Activated naive CD8-positive, alpha-beta T cell treated with anti-CD3 and anti-CD28 coated beads, Interleukin-2, amount 50 U/mL, for 24 hours (primary cell): ENCODE measurements at regions not wholly inside any gene's neighbourhood (a gene's known extent, or its start where the extent isn't known, plus 50 kb on each side); places are given as distances from the start of the nearest gene placed in this dataset.

Experiments
- ATAC-seq: fragments of 150-1000 bp; cut with Tn5 transposase; one replicate; pipeline ENCODE4 v1.10.0; 2021
- DNase-seq: peaks from one replicate; pipeline ENCODE4 v3.0.0; 2021
- H3K27ac Mint-ChIP-seq: one replicate; pipeline ENCODE4 v1.8.0; 2021; ENCODE audit warnings: mild to moderate bottlenecking, mixed read lengths
- H3K27me3 Mint-ChIP-seq: one replicate; pipeline ENCODE4 v1.8.0; 2021; ENCODE audit warnings: mixed read lengths
- H3K36me3 Mint-ChIP-seq: one replicate; pipeline ENCODE4 v1.8.0; 2021; ENCODE audit warnings: low read depth, mixed read lengths
- H3K4me1 Mint-ChIP-seq: one replicate; pipeline ENCODE4 v1.8.0; 2021; ENCODE audit warnings: mixed read lengths
- H3K4me3 Mint-ChIP-seq: one replicate; pipeline ENCODE4 v1.8.0; 2021; ENCODE audit warnings: mild to moderate bottlenecking, moderate library complexity, mixed read lengths
- H3K9me3 Mint-ChIP-seq: one replicate; pipeline ENCODE4 v1.8.0; 2021; ENCODE audit warnings: mixed read lengths

DNA sequence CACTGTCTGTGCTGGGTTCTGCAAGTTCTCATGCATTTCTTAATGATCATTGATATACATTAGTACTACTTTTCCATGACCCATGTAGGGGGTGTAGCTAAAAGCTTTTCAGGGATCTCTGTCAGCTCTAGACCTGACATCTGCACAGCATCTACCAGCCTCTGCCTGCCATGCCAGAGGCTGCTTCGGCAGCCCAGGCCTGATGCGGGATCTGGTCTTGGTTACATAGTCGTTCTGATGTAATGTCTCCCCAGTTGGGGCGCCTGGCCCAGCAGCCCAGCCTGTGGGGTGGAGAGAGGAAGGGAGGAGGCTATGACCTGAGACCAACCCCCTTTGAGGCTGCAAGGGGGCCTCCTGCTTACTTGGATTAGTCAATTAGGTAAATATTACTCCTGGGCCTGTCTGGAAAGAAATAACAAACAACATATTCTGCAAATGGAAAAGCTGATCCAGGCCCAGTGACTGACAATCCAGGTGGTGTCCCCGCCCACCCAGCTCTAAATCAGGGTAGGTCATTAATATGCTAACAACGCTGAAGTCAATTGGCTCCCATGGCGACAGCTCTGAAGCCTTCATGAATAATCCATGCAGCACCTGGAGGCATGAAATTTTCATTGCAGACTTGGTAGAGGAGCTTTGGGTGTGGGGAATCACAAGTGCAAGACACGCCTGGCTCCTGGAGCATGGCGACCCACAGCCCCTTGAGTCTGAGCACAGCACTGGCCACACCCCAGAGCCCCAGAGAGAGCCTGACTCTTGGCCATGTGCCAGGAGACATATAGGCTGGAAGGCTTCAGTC lies 575.3 kb downstream of the CMPK2 start:
- H3K9me3 Mint-ChIP-seq = peaks cover 5% of the 10 kb centered on the region
- H3K36me3 Mint-ChIP-seq = no peaks in the 10 kb centered on the region
- H3K27ac Mint-ChIP-seq = no peak overlapping the region
- H3K4me3 Mint-ChIP-seq = no peak overlapping the region
- H3K4me1 Mint-ChIP-seq = no peaks in the 10 kb centered on the region
- no peaks in the 10 kb centered on the region for H3K27me3 Mint-ChIP-seq
- DNase-seq = no peak
- ATAC-seq = no peak

DNA sequence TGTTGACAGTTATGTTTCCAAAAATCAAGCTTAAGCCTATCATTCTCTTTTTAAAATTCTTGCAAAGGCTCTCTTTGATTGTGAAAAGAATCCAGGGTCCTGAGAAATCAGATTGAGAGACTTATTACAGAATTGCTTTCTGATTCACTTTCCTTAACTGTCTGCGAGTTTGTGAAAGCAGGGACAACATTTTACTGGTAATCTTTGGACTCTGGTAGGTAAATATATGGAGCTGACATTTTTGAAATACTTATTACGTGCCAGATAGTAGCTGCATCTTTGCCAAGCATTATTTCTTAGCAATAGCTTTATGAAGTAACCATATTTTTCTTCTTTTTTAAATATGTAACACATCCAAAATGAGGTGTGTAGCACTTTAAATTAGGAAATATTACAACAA lies 570.9 kb downstream of the CMPK2 start:
- ATAC-seq (no peak), DNase-seq (no peak)
- no peaks in the 10 kb centered on the region for H3K27me3 Mint-ChIP-seq
- no peak overlapping the region for H3K27ac Mint-ChIP-seq
- no peaks in the 10 kb centered on the region for H3K36me3 Mint-ChIP-seq
- H3K4me1 Mint-ChIP-seq = no peaks in the 10 kb centered on the region
- no peak overlapping the region for H3K4me3 Mint-ChIP-seq
- H3K9me3 Mint-ChIP-seq = peaks cover 5% of the 10 kb centered on the region

DNA sequence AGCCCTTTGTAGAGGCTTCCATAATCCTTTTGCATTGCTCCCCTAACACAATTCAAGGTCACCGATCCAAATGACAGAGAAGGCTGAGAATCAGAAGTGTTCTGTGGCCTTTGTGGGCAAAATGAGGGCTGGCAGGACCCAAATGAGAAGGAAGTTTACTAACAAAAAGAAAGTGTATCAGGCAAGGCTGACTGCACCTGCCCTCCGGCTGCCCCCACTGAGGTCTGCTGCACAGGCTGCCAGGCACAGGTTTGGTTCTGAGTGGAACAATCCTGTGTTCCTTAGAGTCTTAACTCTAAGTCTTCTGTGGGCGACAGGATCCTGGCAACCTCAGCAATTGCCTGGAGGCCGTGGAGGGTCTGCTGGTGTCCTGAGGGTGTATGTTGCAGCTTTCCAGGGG lies 568.5 kb downstream of the CMPK2 start:
- no peak overlapping the region for H3K4me3 Mint-ChIP-seq
- H3K27me3 Mint-ChIP-seq = no peaks in the 10 kb centered on the region
- H3K27ac Mint-ChIP-seq = no peak overlapping the region
- H3K4me1 Mint-ChIP-seq = no peaks in the 10 kb centered on the region
- H3K36me3 Mint-ChIP-seq = no peaks in the 10 kb centered on the region
- no peak for DNase-seq
- H3K9me3 Mint-ChIP-seq = peaks cover 3% of the 10 kb centered on the region
- ATAC-seq = no peak

DNA sequence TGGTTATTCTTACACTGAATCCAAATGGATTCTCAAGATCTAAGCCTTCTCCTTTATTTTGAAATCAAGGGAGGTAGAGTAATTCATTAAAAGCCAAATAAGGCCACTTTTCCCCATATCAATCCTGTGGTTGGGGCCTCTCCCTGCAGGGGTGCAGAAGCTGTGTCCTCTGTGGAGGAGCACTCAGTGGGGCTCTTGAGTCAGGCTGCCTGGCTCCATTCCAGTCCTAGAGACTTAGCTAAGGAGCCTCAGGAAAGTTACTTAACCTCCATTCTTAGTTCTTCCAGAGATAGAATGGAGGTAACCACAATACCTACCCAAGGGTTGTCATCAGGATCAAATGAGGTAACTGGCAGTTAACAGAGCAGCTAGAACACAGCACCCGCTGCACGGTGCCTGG lies 564.3 kb downstream of the CMPK2 start:
- Mint-ChIP-seq H3K4me1 (no peaks in the 10 kb centered on the region), H3K36me3 (no peaks in the 10 kb centered on the region), H3K9me3 (peaks cover 3% of the 10 kb centered on the region), H3K4me3 (no peak overlapping the region), H3K27ac (no peak overlapping the region), H3K27me3 (no peaks in the 10 kb centered on the region)
- ATAC-seq (no peak), DNase-seq (no peak)

DNA sequence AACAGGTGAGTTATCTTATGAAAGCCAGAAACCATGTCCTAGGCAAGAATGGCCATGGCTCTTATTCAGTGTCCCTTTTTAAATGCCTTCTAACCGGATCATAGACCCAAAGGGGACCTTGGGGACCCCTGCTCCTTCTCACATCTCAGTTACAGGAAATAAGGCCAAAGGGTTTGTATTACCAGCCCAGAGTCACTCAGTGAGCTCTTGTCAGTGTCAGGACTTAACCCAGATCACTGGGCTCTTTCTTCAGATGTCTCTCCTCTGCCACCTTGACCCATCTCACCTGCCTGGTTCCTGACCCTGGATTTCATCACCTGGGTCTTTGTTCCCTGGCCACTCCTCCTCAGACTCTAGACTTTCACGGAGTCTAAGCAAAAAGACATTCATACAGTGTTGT lies 556.7 kb downstream of the CMPK2 start:
- no peak overlapping the region for H3K4me3 Mint-ChIP-seq
- H3K27ac Mint-ChIP-seq = no peak overlapping the region
- no peak for DNase-seq
- no peaks in the 10 kb centered on the region for H3K36me3 Mint-ChIP-seq
- no peaks in the 10 kb centered on the region for H3K9me3 Mint-ChIP-seq
- no peak for ATAC-seq
- peaks cover 3% of the 10 kb centered on the region for H3K27me3 Mint-ChIP-seq
- no peaks in the 10 kb centered on the region for H3K4me1 Mint-ChIP-seq

DNA sequence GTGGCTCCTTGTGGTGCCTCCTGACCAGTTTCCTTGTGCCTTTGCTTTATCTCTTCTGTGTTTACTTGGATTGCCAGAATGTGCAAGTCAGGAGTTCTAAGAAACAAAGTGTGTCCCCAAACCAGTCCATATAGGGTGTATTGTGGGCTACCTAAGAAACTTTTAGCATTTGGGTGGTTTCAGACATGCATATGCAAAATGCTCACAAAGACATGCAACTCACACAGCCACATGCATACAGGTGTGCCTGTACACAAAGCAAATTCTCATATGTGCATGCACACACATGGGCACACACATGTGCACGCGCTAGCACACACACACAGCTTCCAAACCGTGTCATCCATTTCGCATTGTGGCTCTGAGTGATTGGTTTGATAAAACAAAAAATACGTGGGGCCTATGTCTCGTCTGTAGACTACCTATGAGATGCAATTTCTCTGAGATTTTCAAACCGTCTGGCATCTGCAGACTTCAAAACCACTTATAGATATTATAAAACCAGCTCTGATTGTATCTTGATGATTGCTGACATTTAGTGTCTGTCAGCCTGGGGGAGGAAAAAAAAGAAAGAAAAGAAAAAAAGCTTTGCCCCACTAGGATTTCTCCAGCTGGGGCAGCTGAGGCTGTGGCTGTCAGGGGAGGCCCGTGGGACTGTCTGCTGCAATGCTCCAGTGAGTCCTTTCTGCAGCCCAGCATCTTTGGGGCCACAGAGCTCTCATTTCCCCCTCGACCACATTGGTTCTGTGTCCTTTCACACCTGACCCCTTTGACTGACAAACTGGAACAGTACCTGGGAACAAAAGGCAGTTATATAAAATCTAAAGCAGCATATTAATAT lies 556.1 kb downstream of the CMPK2 start:
- no peak overlapping the region for H3K27ac Mint-ChIP-seq
- H3K27me3 Mint-ChIP-seq = peaks cover 3% of the 10 kb centered on the region
- no peaks in the 10 kb centered on the region for H3K9me3 Mint-ChIP-seq
- no peaks in the 10 kb centered on the region for H3K36me3 Mint-ChIP-seq
- ATAC-seq (no peak), DNase-seq (no peak)
- H3K4me1 Mint-ChIP-seq = no peaks in the 10 kb centered on the region
- no peak overlapping the region for H3K4me3 Mint-ChIP-seq

DNA sequence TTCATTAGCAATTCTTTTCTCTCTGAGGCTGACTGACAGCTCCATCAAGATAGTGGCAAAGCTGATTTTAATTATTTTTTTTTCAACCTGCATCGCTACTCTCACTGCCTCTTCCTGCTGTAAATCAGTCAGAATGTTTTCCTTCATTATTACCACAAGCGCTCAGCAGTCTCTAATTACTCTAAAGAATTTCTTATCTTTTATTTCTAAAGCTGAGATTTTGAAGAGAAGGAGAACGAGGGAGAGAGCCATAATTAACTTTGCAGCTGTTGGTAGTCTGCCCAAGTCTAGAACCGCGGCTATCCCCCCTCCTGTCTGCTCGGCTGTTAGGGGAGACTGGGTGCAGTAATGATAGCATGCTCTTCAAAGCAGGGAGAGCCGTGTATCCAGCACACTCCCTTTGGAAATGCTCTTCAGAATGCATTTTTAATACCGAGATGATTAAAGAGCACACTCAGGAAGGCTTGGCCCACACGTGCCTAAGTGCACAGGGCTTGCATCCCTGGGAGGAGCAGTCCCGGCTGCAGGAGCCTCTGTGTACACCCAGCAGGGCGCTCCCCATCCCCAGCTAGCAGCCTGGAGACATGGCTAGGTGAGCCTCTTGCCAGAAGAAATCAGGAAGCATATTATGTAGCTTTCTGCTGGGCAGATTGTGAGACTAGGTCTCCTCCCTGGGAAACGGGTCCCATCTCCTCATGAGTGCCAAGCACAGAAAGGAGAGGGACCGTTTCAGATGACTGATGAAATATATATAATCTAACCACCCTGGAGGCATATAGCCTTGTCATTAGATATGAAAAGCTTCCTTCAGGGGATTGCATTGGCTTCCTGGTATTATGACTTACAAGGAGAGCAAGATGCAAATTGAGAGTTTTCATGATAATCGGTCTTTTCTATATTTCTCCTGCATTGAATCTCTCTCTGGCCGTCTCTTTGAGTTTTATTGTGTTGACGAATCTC lies 555.2 kb downstream of the CMPK2 start:
- H3K9me3 Mint-ChIP-seq = no peaks in the 10 kb centered on the region
- H3K36me3 Mint-ChIP-seq = no peaks in the 10 kb centered on the region
- H3K4me3 Mint-ChIP-seq = no peak overlapping the region
- no peaks in the 10 kb centered on the region for H3K4me1 Mint-ChIP-seq
- H3K27ac Mint-ChIP-seq = no peak overlapping the region
- ATAC-seq (no peak), DNase-seq (no peak)
- peaks cover 3% of the 10 kb centered on the region for H3K27me3 Mint-ChIP-seq

DNA sequence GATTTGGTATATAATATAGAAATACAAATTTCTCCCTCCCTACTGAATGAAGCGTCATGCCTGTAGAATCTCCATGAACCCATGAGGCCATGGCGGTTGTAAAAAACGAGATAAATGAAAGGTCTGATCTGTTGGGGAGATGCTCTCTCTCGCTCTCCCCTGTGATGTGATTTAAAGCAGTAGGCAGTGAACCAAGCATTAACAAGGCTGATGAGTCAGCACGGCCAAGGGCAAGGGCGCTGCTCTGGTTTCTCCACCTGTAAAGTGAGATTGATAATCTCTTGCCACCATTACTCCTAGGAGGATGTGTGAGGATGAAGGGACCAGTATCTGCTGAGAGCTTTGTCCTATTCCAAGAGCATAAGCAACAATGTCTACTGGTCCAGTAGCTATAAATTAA lies 553.3 kb downstream of the CMPK2 start:
- Mint-ChIP-seq H3K27me3 (peaks cover 3% of the 10 kb centered on the region), H3K4me3 (no peak overlapping the region), H3K27ac (no peak overlapping the region), H3K36me3 (no peaks in the 10 kb centered on the region), H3K9me3 (no peaks in the 10 kb centered on the region), H3K4me1 (no peaks in the 10 kb centered on the region)
- no peak for ATAC-seq
- DNase-seq = no peak

DNA sequence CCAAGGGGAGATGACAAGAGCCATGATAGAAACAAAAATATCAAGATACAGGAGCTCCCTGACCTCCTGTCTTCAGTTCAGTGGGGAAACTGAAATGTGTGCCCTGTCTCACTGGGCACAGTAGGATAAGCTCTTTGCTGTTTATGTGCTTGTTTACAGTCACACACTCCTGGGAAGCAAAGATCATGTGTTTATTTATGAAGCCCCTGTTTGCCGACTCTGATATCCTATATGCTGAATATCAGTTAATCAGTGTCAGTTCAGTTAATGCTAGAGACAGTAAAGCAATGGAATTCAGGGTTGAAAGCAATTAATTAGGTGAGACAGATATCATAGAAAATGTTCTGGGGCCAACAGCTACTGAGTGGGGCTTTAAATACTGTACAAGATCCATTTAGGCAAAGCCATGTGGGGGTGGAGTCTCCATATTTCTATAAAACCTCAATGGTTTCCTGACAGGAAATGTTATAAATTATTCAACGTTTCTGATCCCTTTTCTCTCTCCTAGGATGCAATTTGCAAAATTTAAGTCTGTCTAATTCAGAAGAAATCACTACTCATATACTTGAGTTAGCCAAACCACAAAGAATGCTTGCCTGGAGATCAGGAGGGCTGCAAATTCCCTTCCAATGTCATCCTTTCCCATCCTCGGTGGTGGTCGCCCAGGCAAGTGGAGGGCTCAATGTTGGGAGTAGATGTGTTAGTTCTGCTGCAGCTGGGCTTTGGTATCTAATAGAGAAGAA lies 551.3 kb downstream of the CMPK2 start:
- no peak for ATAC-seq
- no peak for DNase-seq
- Mint-ChIP-seq H3K9me3 (no peaks in the 10 kb centered on the region), H3K4me3 (no peak overlapping the region), H3K36me3 (no peaks in the 10 kb centered on the region), H3K4me1 (no peaks in the 10 kb centered on the region), H3K27ac (no peak overlapping the region), H3K27me3 (peaks cover 3% of the 10 kb centered on the region)

DNA sequence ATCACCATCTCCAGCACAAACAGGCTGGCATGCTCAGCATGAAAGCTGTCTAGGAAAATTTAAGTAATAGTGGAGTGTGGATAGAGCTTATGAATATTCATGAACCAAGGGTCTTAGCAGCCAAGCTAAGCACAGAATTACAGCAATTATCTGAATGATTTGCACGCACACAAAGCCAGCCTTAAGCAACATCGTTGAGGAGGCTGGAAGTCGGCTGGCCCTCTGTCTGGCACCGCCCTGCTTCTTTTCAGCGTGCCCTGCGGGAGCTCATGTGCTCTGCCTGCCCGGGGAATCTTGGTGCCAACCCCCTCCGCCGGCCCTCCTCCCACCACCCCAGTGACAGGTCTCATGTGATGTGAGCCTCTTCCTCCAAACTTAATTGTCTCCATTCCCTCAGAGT lies 540.1 kb downstream of the CMPK2 start:
- ATAC-seq = no peak
- no peak for DNase-seq
- H3K27ac Mint-ChIP-seq = no peak overlapping the region
- H3K9me3 Mint-ChIP-seq = peaks cover 11% of the 10 kb centered on the region
- no peak overlapping the region for H3K4me3 Mint-ChIP-seq
- no peaks in the 10 kb centered on the region for H3K36me3 Mint-ChIP-seq
- H3K4me1 Mint-ChIP-seq = no peaks in the 10 kb centered on the region
- no peaks in the 10 kb centered on the region for H3K27me3 Mint-ChIP-seq

DNA sequence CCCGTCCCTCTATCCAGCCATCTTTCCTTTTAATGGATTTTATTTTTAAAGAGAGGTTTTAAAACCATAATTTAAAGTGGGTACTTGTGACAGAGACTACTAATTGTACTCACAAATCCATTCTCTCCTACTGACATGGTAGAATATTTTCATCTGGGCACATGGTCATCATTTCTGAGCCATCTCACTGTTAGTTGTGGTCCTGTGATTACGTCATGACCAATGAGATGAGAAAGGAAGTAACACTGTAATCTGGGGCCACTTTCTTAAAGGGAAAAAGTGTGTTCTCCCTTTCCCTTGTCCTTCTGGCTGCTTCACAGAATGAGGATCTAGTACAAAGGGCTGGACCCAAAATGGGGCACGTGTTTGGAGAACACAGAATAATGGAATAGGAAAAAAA lies 538.7 kb downstream of the CMPK2 start:
- H3K27me3 Mint-ChIP-seq = no peaks in the 10 kb centered on the region
- H3K27ac Mint-ChIP-seq = no peak overlapping the region
- no peaks in the 10 kb centered on the region for H3K4me1 Mint-ChIP-seq
- no peak overlapping the region for H3K4me3 Mint-ChIP-seq
- DNase-seq = no peak
- H3K9me3 Mint-ChIP-seq = peaks cover 22% of the 10 kb centered on the region
- H3K36me3 Mint-ChIP-seq = no peaks in the 10 kb centered on the region
- no peak for ATAC-seq

DNA sequence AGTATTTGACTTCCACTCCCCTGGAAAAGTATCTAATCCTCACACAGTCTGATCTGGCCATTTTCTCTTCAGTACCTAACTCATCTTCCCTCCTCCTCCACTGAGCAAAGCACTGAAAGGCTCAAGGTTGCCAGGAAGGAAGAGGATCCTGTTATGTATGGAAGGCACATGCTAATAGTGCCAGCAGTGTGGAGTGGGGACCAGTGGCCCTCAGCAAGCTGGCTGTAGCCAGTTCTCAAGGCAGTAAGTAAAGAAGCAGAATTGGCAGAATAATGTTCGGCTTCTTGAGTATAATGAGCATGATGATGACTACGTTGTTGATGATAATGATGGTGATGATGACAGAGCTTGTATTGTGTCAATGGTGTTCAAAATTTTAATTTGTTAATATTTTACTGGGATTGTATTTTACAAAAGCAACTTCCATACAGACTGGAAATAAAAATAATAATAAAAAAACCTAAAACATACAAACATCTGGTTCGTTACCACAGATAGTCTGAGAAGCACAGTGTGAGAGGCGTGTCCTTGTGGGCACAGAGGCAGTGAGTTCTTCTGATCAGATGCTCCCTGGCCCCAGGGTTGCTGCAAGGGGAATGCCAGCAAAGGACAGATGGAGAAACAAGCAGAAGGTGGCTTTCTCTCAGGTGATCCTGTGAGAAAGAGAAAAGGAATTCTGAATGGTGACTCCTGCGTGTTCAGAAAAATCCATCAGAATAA lies 528.8 kb downstream of the CMPK2 start:
- Mint-ChIP-seq H3K27me3 (no peaks in the 10 kb centered on the region), H3K4me1 (no peaks in the 10 kb centered on the region), H3K27ac (no peak overlapping the region), H3K4me3 (no peak overlapping the region), H3K36me3 (no peaks in the 10 kb centered on the region), H3K9me3 (peaks cover 4% of the 10 kb centered on the region)
- DNase-seq (no peak), ATAC-seq (no peak)

DNA sequence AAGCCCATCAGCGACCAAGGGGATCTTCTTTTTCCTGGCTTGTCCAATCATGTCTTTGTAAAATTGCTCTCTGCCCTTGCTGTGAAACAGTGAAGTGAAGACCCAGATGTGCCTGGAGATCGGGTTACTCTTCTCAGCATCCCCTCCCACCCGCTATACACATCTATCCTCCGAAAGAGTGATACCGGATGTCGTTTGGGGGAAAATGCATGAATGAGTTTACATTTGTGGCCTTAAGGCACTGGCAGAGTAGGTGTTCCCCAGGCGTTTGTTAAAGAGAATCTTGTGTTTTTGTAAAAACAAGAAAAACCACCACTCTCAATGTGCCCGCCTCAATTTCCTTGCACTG lies 528.3 kb downstream of the CMPK2 start:
- H3K4me1 Mint-ChIP-seq = no peaks in the 10 kb centered on the region
- ATAC-seq (no peak), DNase-seq (no peak)
- H3K27me3 Mint-ChIP-seq = no peaks in the 10 kb centered on the region
- H3K4me3 Mint-ChIP-seq = no peak overlapping the region
- no peaks in the 10 kb centered on the region for H3K36me3 Mint-ChIP-seq
- no peaks in the 10 kb centered on the region for H3K9me3 Mint-ChIP-seq
- H3K27ac Mint-ChIP-seq = no peak overlapping the region
